ENCODE measurements at regions not wholly inside any gene's neighbourhood (a gene's known extent, or its start where the extent isn't known, plus 50 kb on each side); places are given as distances from the start of the nearest gene placed in this dataset.

DNA sequence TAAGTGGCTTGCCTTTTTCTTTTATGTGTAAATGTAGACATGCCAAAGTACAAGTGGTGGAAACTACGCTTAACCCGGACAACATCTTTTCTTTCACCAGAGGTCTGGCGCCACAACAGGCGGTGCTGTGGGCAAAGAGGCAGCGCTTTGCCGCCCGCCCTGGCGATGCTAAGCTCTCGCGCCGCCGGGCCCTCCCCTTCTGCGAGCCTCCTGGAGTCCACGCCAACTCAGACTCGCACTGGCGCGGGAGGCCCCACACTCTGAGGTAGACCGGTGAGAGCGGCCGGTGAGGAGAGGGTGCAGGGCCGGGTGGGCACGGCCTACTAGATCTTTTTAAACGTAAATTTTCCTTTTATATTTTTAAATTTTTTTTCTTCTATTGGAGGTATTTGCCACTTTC, 2253.1 kb upstream of the C9orf72 start:
- CTCF ChIA-PET = no interaction called here
- H3K36me3 ChIP-seq (ENCODE audit: control insufficient read depth in 1 of 2, insufficient read depth in 2 of 2, low read length in 2 of 2) = no peaks in the 10 kb centered on the region
- intact Hi-C loops (cut with micrococcal nuclease) = no loop called here
- no peak overlapping the region for H2AFZ ChIP-seq (ENCODE audit: low read depth, low read length, poor library complexity, severe bottlenecking)
- POLR2A ChIA-PET = no interaction called here
- H4K20me1 ChIP-seq (ENCODE audit: insufficient read depth) = no peaks in the 10 kb centered on the region
- BruUV-seq (replicated peaks) = no TSS peak
- H3K9me2 ChIP-seq (ENCODE audit: insufficient read depth) = no peaks in the 10 kb centered on the region
- H3K27ac ChIP-seq (ENCODE audit: low read depth, low read length) = no peak overlapping the region
- no peaks in the 10 kb centered on the region for H3K9me3 ChIP-seq (ENCODE audit: control insufficient read depth in 1 of 2, insufficient read depth in 1 of 2, low read depth in 1 of 2, low read length in 2 of 2)
- H3K9ac ChIP-seq (ENCODE audit: low read length) = no peak overlapping the region
- no peaks in the 10 kb centered on the region for H3K27me3 ChIP-seq (ENCODE audit: insufficient read depth, low read length)
- TF ChIP-seq CEBPB (IDR thresholded peaks at IDR 0.05; ENCODE audit: low read depth) = no peak
- no peak for TF ChIP-seq EGR1 (IDR thresholded peaks at IDR 0.05; ENCODE audit: low read depth)
- TF ChIP-seq, protein P1, sequence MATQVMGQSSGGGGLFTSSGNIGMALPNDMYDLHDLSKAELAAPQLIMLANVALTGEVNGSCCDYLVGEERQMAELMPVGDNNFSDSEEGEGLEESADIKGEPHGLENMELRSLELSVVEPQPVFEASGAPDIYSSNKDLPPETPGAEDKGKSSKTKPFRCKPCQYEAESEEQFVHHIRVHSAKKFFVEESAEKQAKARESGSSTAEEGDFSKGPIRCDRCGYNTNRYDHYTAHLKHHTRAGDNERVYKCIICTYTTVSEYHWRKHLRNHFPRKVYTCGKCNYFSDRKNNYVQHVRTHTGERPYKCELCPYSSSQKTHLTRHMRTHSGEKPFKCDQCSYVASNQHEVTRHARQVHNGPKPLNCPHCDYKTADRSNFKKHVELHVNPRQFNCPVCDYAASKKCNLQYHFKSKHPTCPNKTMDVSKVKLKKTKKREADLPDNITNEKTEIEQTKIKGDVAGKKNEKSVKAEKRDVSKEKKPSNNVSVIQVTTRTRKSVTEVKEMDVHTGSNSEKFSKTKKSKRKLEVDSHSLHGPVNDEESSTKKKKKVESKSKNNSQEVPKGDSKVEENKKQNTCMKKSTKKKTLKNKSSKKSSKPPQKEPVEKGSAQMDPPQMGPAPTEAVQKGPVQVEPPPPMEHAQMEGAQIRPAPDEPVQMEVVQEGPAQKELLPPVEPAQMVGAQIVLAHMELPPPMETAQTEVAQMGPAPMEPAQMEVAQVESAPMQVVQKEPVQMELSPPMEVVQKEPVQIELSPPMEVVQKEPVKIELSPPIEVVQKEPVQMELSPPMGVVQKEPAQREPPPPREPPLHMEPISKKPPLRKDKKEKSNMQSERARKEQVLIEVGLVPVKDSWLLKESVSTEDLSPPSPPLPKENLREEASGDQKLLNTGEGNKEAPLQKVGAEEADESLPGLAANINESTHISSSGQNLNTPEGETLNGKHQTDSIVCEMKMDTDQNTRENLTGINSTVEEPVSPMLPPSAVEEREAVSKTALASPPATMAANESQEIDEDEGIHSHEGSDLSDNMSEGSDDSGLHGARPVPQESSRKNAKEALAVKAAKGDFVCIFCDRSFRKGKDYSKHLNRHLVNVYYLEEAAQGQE (IDR thresholded peaks at IDR 0.05; ENCODE audit: low read depth) = no peak
- TF ChIP-seq SRF (IDR thresholded peaks at IDR 0.05; ENCODE audit: low read depth) = no peak
- TF ChIP-seq, protein P2, sequence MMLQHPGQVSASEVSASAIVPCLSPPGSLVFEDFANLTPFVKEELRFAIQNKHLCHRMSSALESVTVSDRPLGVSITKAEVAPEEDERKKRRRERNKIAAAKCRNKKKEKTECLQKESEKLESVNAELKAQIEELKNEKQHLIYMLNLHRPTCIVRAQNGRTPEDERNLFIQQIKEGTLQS (IDR thresholded peaks at IDR 0.05) = no peak
- TF ChIP-seq JUND (IDR thresholded peaks at IDR 0.05) = no peak
- TF ChIP-seq ZFX (IDR thresholded peaks at IDR 0.05) = no peak
- no peak for TF ChIP-seq POLR2AphosphoS5 (IDR thresholded peaks at IDR 0.05; ENCODE audit: low read depth, low read length)
- TF ChIP-seq YY1 (IDR thresholded peaks at IDR 0.05; ENCODE audit: extremely low read depth, insufficient replicate concordance, low read depth, low read length) = no peak
- no peak for TF ChIP-seq ELF1 (IDR thresholded peaks at IDR 0.05; ENCODE audit: borderline replicate concordance, low read depth)
- no peak for TF ChIP-seq FOSL1 (IDR thresholded peaks at IDR 0.05; ENCODE audit: low read depth)
- no peak for TF ChIP-seq CBX3 (IDR thresholded peaks at IDR 0.05; ENCODE audit: low read depth)
- TF ChIP-seq SP1 (IDR thresholded peaks at IDR 0.05; ENCODE audit: low read depth) = no peak
- TF ChIP-seq, protein P3, sequence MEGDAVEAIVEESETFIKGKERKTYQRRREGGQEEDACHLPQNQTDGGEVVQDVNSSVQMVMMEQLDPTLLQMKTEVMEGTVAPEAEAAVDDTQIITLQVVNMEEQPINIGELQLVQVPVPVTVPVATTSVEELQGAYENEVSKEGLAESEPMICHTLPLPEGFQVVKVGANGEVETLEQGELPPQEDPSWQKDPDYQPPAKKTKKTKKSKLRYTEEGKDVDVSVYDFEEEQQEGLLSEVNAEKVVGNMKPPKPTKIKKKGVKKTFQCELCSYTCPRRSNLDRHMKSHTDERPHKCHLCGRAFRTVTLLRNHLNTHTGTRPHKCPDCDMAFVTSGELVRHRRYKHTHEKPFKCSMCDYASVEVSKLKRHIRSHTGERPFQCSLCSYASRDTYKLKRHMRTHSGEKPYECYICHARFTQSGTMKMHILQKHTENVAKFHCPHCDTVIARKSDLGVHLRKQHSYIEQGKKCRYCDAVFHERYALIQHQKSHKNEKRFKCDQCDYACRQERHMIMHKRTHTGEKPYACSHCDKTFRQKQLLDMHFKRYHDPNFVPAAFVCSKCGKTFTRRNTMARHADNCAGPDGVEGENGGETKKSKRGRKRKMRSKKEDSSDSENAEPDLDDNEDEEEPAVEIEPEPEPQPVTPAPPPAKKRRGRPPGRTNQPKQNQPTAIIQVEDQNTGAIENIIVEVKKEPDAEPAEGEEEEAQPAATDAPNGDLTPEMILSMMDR (IDR thresholded peaks at IDR 0.05 in 2 of 3, conservative IDR thresholded peaks at IDR 0.05 in 1 of 3; ENCODE audit: borderline replicate concordance in 1 of 3, insufficient read depth in 1 of 3, low read depth in 2 of 3, low read length in 2 of 3) = no peak
- TF ChIP-seq, protein P4, sequence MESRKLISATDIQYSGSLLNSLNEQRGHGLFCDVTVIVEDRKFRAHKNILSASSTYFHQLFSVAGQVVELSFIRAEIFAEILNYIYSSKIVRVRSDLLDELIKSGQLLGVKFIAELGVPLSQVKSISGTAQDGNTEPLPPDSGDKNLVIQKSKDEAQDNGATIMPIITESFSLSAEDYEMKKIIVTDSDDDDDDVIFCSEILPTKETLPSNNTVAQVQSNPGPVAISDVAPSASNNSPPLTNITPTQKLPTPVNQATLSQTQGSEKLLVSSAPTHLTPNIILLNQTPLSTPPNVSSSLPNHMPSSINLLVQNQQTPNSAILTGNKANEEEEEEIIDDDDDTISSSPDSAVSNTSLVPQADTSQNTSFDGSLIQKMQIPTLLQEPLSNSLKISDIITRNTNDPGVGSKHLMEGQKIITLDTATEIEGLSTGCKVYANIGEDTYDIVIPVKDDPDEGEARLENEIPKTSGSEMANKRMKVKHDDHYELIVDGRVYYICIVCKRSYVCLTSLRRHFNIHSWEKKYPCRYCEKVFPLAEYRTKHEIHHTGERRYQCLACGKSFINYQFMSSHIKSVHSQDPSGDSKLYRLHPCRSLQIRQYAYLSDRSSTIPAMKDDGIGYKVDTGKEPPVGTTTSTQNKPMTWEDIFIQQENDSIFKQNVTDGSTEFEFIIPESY (IDR thresholded peaks at IDR 0.05; ENCODE audit: extremely low read depth, insufficient replicate concordance, low read length) = no peak
- TF ChIP-seq ZNF274 (IDR thresholded peaks at IDR 0.05; ENCODE audit: low read depth, low read length) = no peak
- no peak for TF ChIP-seq TCF7L2 (IDR thresholded peaks at IDR 0.05; ENCODE audit: borderline replicate concordance, extremely low read depth, insufficient read depth, insufficient read length)
- TF ChIP-seq, protein P5, sequence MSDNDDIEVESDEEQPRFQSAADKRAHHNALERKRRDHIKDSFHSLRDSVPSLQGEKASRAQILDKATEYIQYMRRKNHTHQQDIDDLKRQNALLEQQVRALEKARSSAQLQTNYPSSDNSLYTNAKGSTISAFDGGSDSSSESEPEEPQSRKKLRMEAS (IDR thresholded peaks at IDR 0.05) = no peak
- TF ChIP-seq POLR2A (IDR thresholded peaks at IDR 0.05; ENCODE audit: borderline replicate concordance, extremely low read depth, insufficient read depth, insufficient read length) = no peak
- no peak for TF ChIP-seq EZH2 (IDR thresholded peaks at IDR 0.05)
- H3K4me3 ChIP-seq (replicated peaks in 1 of 2; ENCODE audit: low read depth in 1 of 2, low read length in 2 of 2) = no peak overlapping the region
- DNase-seq (ENCODE audit: low read depth, low spot score) = no peak
- H3K4me2 ChIP-seq (ENCODE audit: low read length) = no peak overlapping the region
- RAD21 ChIA-PET (ENCODE audit: low non-redundant PET in 1 of 2, low total read pairs in 2 of 2, uncharacterized antibody in 2 of 2, unreplicated experiment in 2 of 2) = no interaction called here
- no peak for ATAC-seq
- no peaks in the 10 kb centered on the region for H3K4me1 ChIP-seq (ENCODE audit: control insufficient read depth in 1 of 2, insufficient read depth in 2 of 2, low read length in 2 of 2)
- no peaks in the 10 kb centered on the region for H3K79me2 ChIP-seq (ENCODE audit: insufficient read depth, low read length)
